COLO829 (cell line): ENCODE measurements at regions not wholly inside any gene's neighbourhood (a gene's known extent, or its start where the extent isn't known, plus 50 kb on each side); places are given as distances from the start of the nearest gene placed in this dataset.
"Not testable (repeated sequence)": the region's sequence is repeated elsewhere in the genome, so short reads cannot be mapped to it uniquely, and the experiment has no call there.

Source experiments
- DNase-seq: peaks from one replicate; pipeline ENCODE4 v3.0.0; 2012; ENCODE audit warnings: low spot score

DNA sequence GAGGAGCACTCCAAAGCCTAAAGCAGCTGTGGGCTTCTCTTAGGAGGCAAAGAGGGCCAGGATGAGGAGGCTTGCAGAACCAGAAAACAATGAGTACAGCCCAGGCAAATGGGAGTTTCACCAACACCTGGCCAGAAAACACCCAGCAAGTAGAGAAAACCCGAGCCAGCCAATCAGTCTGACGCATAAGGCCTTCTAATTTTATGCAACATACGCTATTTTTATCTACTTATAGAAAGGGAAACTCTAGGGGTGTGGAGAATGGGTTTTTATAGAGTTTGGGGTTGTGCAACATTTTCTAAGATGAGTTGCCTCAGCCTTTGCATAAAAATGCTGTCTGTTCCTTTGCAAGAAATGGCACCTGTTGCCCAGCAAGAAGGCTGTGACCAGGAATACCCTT, 529.0 kb upstream of the CDH5 start:
- DNase-seq: no peak

DNA sequence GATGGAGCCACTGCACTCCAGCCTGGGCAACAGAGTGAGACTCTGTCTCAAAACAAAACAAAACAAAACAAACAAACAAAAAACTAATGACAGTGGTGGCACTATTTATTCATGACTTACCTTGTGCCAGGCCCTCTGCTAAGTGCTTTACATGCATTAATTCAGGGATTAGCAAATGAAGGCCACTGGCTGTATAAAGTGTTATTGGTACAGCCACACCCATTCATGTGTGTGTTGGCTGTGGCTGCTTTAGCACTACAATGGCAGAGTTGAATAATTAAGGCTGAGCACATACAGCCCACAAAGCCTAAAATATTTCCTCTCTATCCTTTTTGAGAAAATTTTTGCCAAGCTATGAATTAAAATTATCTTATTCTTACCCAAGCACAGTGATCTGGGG, 531.8 kb upstream of the CDH5 start:
- DNase-seq: no peak

GRCh38 chr16:65833171-65833871, 533.2 kb upstream of the CDH5 start:
- DNase-seq: no peak

DNA sequence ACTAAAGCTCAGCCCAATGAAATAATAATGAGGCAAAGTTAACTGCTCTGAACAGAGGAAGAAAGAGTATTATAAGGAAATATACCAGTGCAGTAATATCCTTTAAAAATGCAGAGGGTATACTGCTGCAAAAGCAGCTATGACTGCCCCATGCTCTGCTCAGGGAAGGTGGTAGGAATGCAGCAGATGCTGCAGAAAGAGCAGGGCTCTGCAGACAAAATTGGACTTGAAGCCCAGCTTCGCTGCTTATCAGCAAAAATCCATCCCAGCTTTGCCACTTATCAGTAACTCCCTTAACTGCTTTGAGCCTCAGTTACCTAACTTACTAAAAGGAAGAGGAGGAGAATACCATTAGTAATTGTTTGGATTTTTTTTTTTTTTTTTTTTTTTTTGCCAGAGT, 533.8 kb upstream of the CDH5 start:
- DNase-seq: no peak

DNA sequence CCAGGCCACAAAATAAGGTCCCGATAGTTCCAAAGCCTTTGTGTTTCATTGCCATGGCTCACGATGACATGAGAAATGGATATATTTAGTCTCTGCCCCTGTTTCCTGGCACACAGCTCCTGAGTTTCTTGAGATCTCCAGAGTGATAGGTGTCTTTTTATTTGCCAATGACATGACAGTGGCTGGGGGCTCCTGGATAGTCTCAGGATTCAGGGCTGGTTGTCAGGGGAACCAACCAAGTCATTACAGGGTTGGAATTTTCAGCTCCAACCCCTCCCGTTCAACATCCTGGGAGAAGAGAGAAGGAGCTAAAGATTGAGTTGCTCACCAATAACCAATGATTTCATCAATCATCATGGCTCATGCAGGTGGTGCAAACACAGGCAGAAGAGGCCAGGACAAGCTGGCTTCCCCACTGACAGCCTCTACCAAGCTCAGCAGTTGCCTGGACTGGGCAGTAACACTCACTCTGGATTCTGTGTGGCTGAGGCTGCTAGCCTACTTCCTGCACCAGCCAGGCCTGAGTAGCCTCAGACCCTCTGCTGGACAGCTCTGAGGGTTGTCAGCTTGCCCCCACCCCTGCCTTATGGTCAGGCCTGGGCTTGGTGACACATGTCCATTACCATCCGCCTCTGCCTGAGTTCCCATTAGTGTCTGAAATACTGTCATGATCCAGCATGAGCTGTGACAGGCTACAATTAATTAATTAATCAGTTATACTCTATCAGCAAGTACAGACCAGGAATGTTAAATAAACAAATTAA, 534.4 kb upstream of the CDH5 start:
- DNase-seq: no peak

GRCh38 chr16:65829076-65829475, 537.4 kb upstream of the CDH5 start:
- no peak for DNase-seq

DNA sequence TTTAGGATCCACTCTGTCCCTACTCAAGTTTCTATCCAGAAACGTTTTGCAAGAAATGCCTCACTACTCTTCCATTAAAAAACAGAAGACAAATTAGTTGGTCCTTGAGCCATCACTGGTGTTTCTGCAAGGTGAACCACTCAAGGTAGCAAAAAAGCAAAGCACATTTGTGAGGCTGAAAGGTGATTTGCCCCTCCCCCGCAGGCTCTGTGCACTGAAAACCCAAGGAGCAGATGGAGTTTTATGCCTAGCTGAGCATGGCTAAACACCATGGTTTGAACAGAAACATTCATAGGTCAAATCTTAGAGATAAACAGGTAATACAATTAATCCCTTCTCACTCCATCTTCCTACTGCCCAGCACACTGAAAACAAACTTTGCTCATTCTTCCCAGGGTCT, 538.2 kb upstream of the CDH5 start:
- DNase-seq: no peak

GRCh38 chr16:65827231-65827630, 539.3 kb upstream of the CDH5 start:
- no peak for DNase-seq

- DNase-seq: no peak
These were observed 541.2 kb upstream of the CDH5 start for GRCh38 chr16:65825191-65825856.

DNA sequence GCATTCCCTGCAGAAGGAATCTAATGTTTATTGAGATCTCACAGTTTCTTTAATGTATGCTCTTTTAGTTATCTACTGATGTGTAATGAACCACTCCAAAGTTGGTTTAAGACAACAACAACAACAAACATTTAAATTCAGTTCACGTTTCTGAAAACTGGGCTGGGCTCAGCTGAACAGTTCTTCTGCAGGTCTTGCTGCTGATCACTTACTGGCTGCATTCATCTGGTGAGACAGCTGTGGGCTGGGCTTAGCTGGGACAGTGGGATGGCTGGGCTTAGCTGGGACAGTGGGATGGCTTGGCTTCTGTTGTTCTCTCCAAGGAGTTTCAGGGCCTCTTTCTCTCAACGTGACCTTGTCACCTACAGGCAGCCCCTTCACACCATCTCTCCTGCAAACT, 544.3 kb upstream of the CDH5 start:
- DNase-seq: no peak

GRCh38 chr16:65819136-65819898, 547.2 kb upstream of the CDH5 start:
- no peak for DNase-seq

DNA sequence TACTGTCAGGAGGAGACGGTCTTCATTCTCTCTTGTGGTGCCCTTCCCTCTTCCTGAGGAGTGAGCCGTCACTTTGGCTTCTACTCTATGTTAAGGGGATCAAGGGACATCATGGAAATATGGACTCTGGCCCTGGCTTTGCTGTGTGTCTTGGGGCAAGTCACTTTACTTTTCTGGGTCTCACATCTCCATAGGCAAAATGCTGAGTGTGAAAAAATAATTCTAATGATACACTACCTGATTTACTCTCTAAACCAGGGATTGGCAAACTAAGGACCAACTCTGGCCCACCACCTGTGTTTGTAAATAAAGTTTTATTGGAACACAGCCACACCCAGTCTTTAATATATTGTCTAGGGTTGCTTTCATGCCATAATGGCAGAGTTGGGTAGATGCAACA, 548.7 kb upstream of the CDH5 start:
- no peak for DNase-seq

DNA sequence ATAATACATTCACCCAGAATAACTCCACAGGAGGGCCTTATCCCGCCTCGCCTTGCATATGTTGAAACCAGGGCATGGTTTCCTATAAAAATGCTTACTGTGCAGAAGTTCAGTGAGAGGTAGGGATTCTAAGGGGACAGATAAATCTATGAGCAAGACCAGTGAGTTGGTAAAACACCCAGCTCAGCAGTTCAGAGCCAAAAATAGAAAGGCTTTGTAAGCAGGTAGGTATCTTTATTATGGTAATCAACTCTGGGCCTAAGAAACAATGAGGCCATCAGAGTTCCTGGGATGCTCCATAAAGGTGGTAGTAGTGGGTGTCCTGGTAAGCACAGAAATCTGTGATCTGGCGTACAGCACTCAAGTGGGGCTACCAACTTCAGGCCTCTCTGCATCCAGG, 549.4 kb upstream of the CDH5 start:
- no peak for DNase-seq

DNA sequence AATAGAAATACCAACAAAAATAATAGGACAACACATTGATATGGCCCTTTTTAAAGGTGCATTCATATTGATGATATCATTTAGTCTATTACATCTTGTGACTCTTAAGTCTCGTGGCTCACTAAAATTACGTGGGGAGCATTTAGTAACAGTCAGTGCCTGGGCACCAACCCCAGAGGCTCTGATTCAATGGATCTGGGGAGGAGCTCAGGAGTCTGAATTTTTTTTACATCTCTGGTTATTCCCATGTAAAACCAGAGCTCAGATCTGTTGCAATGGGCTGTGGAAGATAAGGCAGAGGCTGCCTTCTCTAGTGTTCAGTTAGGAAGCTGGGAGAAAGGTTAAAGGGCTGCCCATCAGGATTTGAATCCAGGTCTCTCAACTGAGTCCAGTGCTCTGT, 549.9 kb upstream of the CDH5 start:
- no peak for DNase-seq

DNA sequence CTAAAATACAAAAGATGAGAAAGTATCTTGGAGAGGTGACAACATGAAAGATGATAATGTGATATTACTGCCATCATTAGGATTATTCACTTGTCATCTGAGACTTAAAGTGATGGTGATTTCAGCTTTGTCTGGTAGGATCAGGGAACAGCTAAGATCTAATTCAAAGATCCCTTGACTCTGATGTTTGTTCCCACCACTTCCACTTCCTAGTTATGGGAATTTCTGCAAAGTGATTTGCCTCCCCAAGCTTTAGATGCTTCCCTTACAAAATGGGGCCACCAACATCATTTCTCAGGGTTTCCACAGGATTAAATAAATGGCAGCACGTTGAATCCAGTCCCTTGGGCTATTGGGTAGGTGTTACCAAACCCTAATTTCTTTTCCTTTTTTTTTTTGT, 550.8 kb upstream of the CDH5 start:
- no peak for DNase-seq

DNA sequence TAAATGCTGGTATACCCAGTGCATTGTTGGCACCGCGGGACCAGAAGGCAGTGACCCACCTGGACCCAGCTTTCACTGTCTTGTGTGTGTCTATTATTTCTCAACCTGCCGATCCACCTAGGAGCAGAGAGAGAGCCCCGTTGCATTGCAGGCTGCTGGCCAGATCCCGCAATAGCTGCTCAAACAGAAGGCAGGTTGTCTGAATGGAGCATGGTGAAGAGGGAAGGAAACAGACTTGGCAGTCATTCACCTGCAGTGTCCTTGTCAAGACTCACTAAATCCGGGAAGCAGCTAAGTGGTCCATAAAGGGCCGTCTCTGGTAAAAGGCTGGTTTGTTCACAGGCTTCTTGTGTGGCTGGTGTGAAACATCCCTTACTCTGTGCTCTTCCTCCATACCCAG, 552.6 kb upstream of the CDH5 start:
- not testable (repeated sequence) for DNase-seq

GRCh38 chr16:65809627-65810026, 556.9 kb upstream of the CDH5 start:
- no peak for DNase-seq

- DNase-seq: no peak
These were observed 557.7 kb upstream of the CDH5 start for GRCh38 chr16:65808790-65809189.

- DNase-seq: no peak
These were observed 558.6 kb upstream of the CDH5 start for GRCh38 chr16:65807858-65808257.

DNA sequence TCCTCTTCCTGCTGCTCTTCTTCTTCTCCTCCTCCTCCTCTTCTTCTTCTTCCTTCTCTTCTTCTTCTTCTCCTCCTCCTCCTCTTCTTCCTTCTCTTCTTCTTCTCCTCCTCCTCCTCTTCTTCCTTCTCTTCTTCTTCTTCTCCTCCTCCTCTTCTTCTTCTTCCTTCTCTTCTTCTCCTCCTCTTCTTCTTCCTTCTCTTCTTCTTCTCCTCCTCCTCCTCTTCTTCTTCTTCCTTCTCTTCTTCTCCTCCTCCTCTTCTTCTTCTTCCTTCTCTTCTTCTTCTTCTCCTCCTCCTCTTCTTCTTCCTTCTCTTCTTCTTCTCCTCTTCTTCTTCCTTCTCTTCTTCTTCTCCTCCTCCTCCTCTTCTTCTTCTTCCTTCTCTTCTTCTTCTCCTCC, 560.8 kb upstream of the CDH5 start:
- not testable (repeated sequence) for DNase-seq

- DNase-seq: no peak
These were observed 570.0 kb upstream of the CDH5 start for GRCh38 chr16:65796481-65796880.

- DNase-seq: no peak
These were observed 571.5 kb upstream of the CDH5 start for GRCh38 chr16:65794973-65795372.

DNA sequence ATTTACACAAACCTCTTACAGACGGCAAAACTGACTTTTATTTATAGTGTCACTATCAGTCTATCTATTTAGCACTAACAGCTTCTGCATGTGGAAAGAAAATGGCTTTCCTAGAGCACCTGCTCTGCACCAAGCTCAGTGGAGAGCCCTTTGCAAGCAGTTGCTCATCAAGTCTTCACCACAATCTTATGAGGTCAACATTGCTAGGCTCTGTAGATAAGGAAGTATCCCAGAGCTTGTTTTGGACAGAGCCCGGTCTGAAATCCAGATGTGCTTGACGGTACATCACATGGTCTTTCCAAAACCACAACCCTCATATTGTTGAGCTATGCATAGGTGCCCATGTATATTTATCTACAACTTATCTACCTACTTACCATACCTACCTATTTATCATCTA, 572.7 kb upstream of the CDH5 start:
- no peak for DNase-seq
